ENCODE measurements at regions not wholly inside any gene's neighbourhood (a gene's known extent, or its start where the extent isn't known, plus 50 kb on each side); places are given as distances from the start of the nearest gene placed in this dataset.

- TF ChIP-seq CTCF (IDR thresholded peaks at IDR 0.05) = no peak
- no peak for TF ChIP-seq POLR2AphosphoS5 (IDR thresholded peaks at IDR 0.05)
- no peak for TF ChIP-seq POLR2A (IDR thresholded peaks at IDR 0.05)
These were observed 233.0 kb upstream of the RPS23 start for GRCh38 chr5:82511134-82511533.

Data from upper lobe of left lung (tissue), 4 donors.